PFSK-1 (cell line): ENCODE measurements at regions not wholly inside any gene's neighbourhood (a gene's known extent, or its start where the extent isn't known, plus 50 kb on each side); places are given as distances from the start of the nearest gene placed in this dataset.

Experiments
- FOXP2 ChIP-seq: optimal IDR thresholded peaks from 2 replicates; pipeline ENCODE3; 2011; ENCODE audit warnings: borderline replicate concordance, control low read depth, inconsistent platforms; ENCODE audit not compliant: insufficient read depth; ENCODE audit errors: extremely low read length, extremely low read depth
- POLR2AphosphoS5 ChIP-seq: IDR thresholded peaks from 2 replicates; pipeline ENCODE4 v1.6.1; 2012; ENCODE audit warnings: low read depth, mild to moderate bottlenecking, control low read depth, low read length, moderate library complexity

DNA sequence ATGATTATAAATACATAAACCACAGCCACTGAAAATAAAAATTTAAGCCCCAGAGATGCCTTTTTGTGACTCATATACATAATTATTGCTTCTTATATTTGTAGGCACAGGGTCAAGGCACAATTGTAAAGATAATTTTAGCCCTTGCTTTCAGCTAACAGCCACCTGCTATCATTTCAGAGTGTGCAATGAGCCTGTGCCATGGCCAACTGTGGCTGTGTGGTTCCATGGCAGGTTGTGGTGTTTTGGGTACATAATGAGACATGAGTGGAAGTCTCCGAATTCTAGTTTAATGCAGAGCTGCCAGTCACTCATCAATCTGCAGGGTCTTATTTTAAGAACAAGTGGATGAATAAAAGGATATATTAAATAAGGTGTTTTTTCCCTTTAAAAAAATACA lies 346.9 kb upstream of the SNX7 start:
- TF ChIP-seq FOXP2 (no peak), POLR2AphosphoS5 (no peak)
